H9 (cell line): ENCODE measurements at regions not wholly inside any gene's neighbourhood (a gene's known extent, or its start where the extent isn't known, plus 50 kb on each side); places are given as distances from the start of the nearest gene placed in this dataset.

Source experiments
- DNase-seq: peaks from one replicate; pipeline ENCODE4 v3.0.0-alpha.2; 2017
- H2AFZ ChIP-seq: one replicate; pipeline ENCODE4 v1.6.1; 2013; ENCODE audit warnings: mild to moderate bottlenecking, low read length, control low read depth, moderate library complexity
- H2AK5ac ChIP-seq: 2 replicates; pipeline ENCODE4 v1.6.1; 2013; ENCODE audit warnings: low read length, control low read depth, mixed read lengths; ENCODE audit not compliant: insufficient read length
- H2BK120ac ChIP-seq: one replicate; pipeline ENCODE4 v1.6.1; 2013; ENCODE audit warnings: low read depth, mild to moderate bottlenecking, low read length, control low read depth, inconsistent platforms; ENCODE audit not compliant: poor library complexity, severe bottlenecking
- H2BK12ac ChIP-seq: 2 replicates; pipeline ENCODE4 v1.6.1; 2013; ENCODE audit warnings: low read length, control low read depth, mixed read lengths, low read depth; ENCODE audit not compliant: insufficient read length
- H2BK15ac ChIP-seq: 2 replicates; pipeline ENCODE4 v1.6.1; 2013; ENCODE audit warnings: low read depth, low read length, control low read depth
- H2BK20ac ChIP-seq: one replicate; pipeline ENCODE4 v1.6.1; 2013; ENCODE audit warnings: low read depth, mild to moderate bottlenecking, low read length, control low read depth, inconsistent platforms; ENCODE audit not compliant: poor library complexity, severe bottlenecking
- H2BK5ac ChIP-seq: 2 replicates; pipeline ENCODE4 v1.6.1; 2013; ENCODE audit warnings: low read length, control low read depth, mixed read lengths; ENCODE audit not compliant: insufficient read length
- H3K14ac ChIP-seq: 2 replicates; pipeline ENCODE4 v1.6.1; 2013; ENCODE audit warnings: low read length, control low read depth; ENCODE audit not compliant: insufficient read depth
- H3K18ac ChIP-seq: 2 replicates; pipeline ENCODE4 v1.6.1; 2013; ENCODE audit warnings: low read depth, mild to moderate bottlenecking, mixed read lengths, low read length, control low read depth; ENCODE audit not compliant: insufficient read length
- H3K23ac ChIP-seq: 2 replicates; pipeline ENCODE4 v1.6.1; 2013; ENCODE audit warnings: low read length, control low read depth, mixed read lengths, low read depth; ENCODE audit not compliant: insufficient read length
- H3K23me2 ChIP-seq: 2 replicates; pipeline ENCODE4 v1.6.1; 2013; ENCODE audit warnings: low read depth, mild to moderate bottlenecking, mixed read lengths, low read length, control low read depth; ENCODE audit not compliant: insufficient read length, poor library complexity, severe bottlenecking
- H3K27ac ChIP-seq: 2 replicates; pipeline ENCODE4 v1.5.1; 2013; ENCODE audit warnings: low read length, control low read depth, mixed read lengths, low read depth; ENCODE audit not compliant: insufficient read length
- H3K27me3 ChIP-seq: 2 replicates; pipeline ENCODE4 v1.6.1; 2013; ENCODE audit warnings: low read length, control low read depth, inconsistent platforms; ENCODE audit not compliant: insufficient read depth
- H3K4ac ChIP-seq: 2 replicates; pipeline ENCODE4 v1.6.1; 2013; ENCODE audit warnings: low read depth, mild to moderate bottlenecking, control low read depth, inconsistent platforms, low read length, moderate library complexity
- H3K4me1 ChIP-seq: 2 replicates; pipeline ENCODE4 v1.6.1; 2013; ENCODE audit warnings: low read length, control low read depth, inconsistent platforms; ENCODE audit not compliant: insufficient read depth
- H3K4me2 ChIP-seq: 2 replicates; pipeline ENCODE4 v1.6.1; 2013; ENCODE audit warnings: low read length, control low read depth, mixed read lengths; ENCODE audit not compliant: insufficient read length, insufficient read depth
- H3K56ac ChIP-seq: 2 replicates; pipeline ENCODE4 v1.6.1; 2013; ENCODE audit warnings: low read depth, mild to moderate bottlenecking, mixed read lengths, low read length, control low read depth; ENCODE audit not compliant: insufficient read length
- H3K79me1 ChIP-seq: 2 replicates; pipeline ENCODE4 v1.6.1; 2013; ENCODE audit warnings: low read depth, mild to moderate bottlenecking, moderate library complexity, low read length, control low read depth, inconsistent platforms; ENCODE audit not compliant: insufficient read depth, poor library complexity, severe bottlenecking
- H3K79me2 ChIP-seq: 2 replicates; pipeline ENCODE4 v1.6.1; 2013; ENCODE audit warnings: low read length, control low read depth, inconsistent platforms; ENCODE audit not compliant: insufficient read depth
- H3K9ac ChIP-seq: 2 replicates; pipeline ENCODE4 v1.6.1; 2013; ENCODE audit warnings: low read length, control low read depth, mixed read lengths; ENCODE audit not compliant: insufficient read length; ENCODE audit errors: extremely low read depth
- H3K9me3 ChIP-seq: one replicate; pipeline ENCODE4 v1.6.1; 2013; ENCODE audit warnings: low read depth, low read length, inconsistent platforms; ENCODE audit not compliant: control insufficient read depth
- H3T11ph ChIP-seq: one replicate; pipeline ENCODE4 v1.6.1; 2013; ENCODE audit warnings: mild to moderate bottlenecking, low read length, control low read depth, inconsistent platforms
- H4K20me1 ChIP-seq: one replicate; pipeline ENCODE4 v1.6.1; 2013; ENCODE audit not compliant: control insufficient read depth, insufficient read length, insufficient read depth
- H4K5ac ChIP-seq: 2 replicates; pipeline ENCODE4 v1.6.1; 2013; ENCODE audit warnings: low read depth, mild to moderate bottlenecking, mixed read lengths, low read length, control low read depth; ENCODE audit not compliant: insufficient read length
- H4K8ac ChIP-seq: replicated peaks from 2 replicates; pipeline ENCODE4 v1.6.1; 2013; ENCODE audit warnings: low read length, control low read depth, mixed read lengths, low read depth; ENCODE audit not compliant: insufficient read length
- H4K91ac ChIP-seq: 2 replicates; pipeline ENCODE4 v1.6.1; 2013; ENCODE audit warnings: low read depth, mild to moderate bottlenecking, moderate library complexity, mixed read lengths, low read length, control low read depth; ENCODE audit not compliant: insufficient read length
- H3K27ac Mint-ChIP-seq, 3 experiments: 2 replicates in 2 of 3; 3 replicates in 1 of 3; pipeline ENCODE4 v1.8.0; 2020 to 2021; ENCODE audit warnings: mixed read lengths in 3 of 3, mild to moderate bottlenecking in 1 of 3, moderate library complexity in 1 of 3
- H3K27me3 Mint-ChIP-seq: 2 replicates; pipeline ENCODE4 v1.8.0; 2021; ENCODE audit warnings: low read depth, mild to moderate bottlenecking, moderate library complexity, mixed read lengths
- H3K36me3 Mint-ChIP-seq, 3 experiments: 2 replicates in 2 of 3; 3 replicates in 1 of 3; pipeline ENCODE4 v1.8.0; 2020 to 2021; ENCODE audit warnings: low read depth in 3 of 3, mixed read lengths in 3 of 3; ENCODE audit not compliant: insufficient read depth in 1 of 3
- H3K4me1 Mint-ChIP-seq, 2 experiments: 2 replicates each; pipeline ENCODE4 v1.8.0; 2020; ENCODE audit warnings: mixed read lengths in 2 of 2
- H3K4me3 Mint-ChIP-seq, 2 experiments: 2 replicates in 1 of 2; 3 replicates in 1 of 2; pipeline ENCODE4 v1.8.0; 2020 to 2021; ENCODE audit warnings: mild to moderate bottlenecking in 2 of 2, mixed read lengths in 2 of 2, moderate library complexity in 1 of 2
- H3K9me3 Mint-ChIP-seq, 2 experiments: 2 replicates in 1 of 2; 3 replicates in 1 of 2; pipeline ENCODE4 v1.8.0; 2020; ENCODE audit warnings: mild to moderate bottlenecking in 2 of 2, mixed read lengths in 2 of 2, moderate library complexity in 1 of 2
- CTCF ChIP-seq: fragments of 200-600 bp; sonication (generic); conservative IDR thresholded peaks from 3 replicates; pipeline ENCODE4 v1.8.0; 2021; ENCODE audit warnings: antibody characterized with exemption, mild to moderate bottlenecking
- WGBS: extraction: QIAGEN DNeasy Blood & Tissue Kit; methylation state at CpG from one replicate; pipeline ENCODE4 v1.1.7; 2013; ENCODE audit warnings: missing lambda C conversion rate, low lambda C conversion rate, mixed read lengths; ENCODE audit not compliant: insufficient read length; ENCODE audit errors: extremely low coverage; 5-methylcytosine and 5-hydroxymethylcytosine counted together

GRCh38 chr6:1091900-1092299, 220.0 kb upstream of the FOXQ1 start:
- Histone ChIP-seq H4K5ac (no peak overlapping the region), H3K56ac (no peak overlapping the region), H3K23me2 (no peaks in the 10 kb centered on the region), H4K91ac (no peak overlapping the region), H3K18ac (no peak overlapping the region), H3K23ac (no peak overlapping the region), H2BK12ac (no peak overlapping the region), H3K14ac (no peak overlapping the region), H3T11ph (no peak overlapping the region), H3K4ac (no peak overlapping the region), H2AFZ (no peak overlapping the region), H2BK20ac (no peak overlapping the region), H3K4me1 (no peaks in the 10 kb centered on the region), H3K79me2 (no peaks in the 10 kb centered on the region), H3K79me1 (no peaks in the 10 kb centered on the region), H2BK120ac (no peak overlapping the region), H3K9ac (no peak overlapping the region), H3K27me3 (no peaks in the 10 kb centered on the region), H3K27ac (no peak overlapping the region), H2BK5ac (no peak overlapping the region), H3K4me2 (no peak overlapping the region), H2AK5ac (no peak overlapping the region), H2BK15ac (no peak overlapping the region), H3K9me3 (no peaks in the 10 kb centered on the region), H4K20me1 (no peaks in the 10 kb centered on the region), H4K8ac (no peak overlapping the region)
- Mint-ChIP-seq H3K27ac (no peak overlapping the region), H3K36me3 (no peaks in the 10 kb centered on the region), H3K9me3 (no peaks in the 10 kb centered on the region), H3K4me3 (no peak overlapping the region), H3K4me1 (no peaks in the 10 kb centered on the region), H3K27me3 (peaks cover 51% of the 10 kb centered on the region)
- TF ChIP-seq CTCF = no peak
- WGBS = no CpG with 5 or more reads among the region's 3 CpGs
- no peak for DNase-seq
